MM.1S (cell line): ENCODE measurements at regions not wholly inside any gene's neighbourhood (a gene's known extent, or its start where the extent isn't known, plus 50 kb on each side); places are given as distances from the start of the nearest gene placed in this dataset.

Experiments used
- DNase-seq: peaks from one replicate; pipeline ENCODE4 v3.0.0-alpha.2; 2015
- H2AFZ ChIP-seq: fragments of 300-600 bp; sonication (generic); 2 replicates; pipeline ENCODE4 v1.6.0; 2016; ENCODE audit warnings: antibody characterized with exemption, low read length
- H3F3A ChIP-seq: fragments of 300-600 bp; sonication (generic); 2 replicates; pipeline ENCODE4 v1.6.1; 2016; ENCODE audit warnings: mild to moderate bottlenecking, antibody characterized with exemption, low read length, moderate library complexity, mixed read lengths; ENCODE audit not compliant: insufficient read depth
- H3K27ac ChIP-seq: fragments of 300-600 bp; sonication (generic); 2 replicates; pipeline ENCODE4 v1.5.1; 2016; ENCODE audit warnings: mild to moderate bottlenecking, low read length
- H3K27me3 ChIP-seq: fragments of 300-600 bp; sonication (generic); replicated peaks from 2 replicates; pipeline ENCODE4 v1.6.0; 2016; ENCODE audit warnings: low read length; ENCODE audit not compliant: insufficient read depth
- H3K36me3 ChIP-seq: fragments of 300-600 bp; sonication (generic); replicated peaks from 2 replicates; pipeline ENCODE4 v1.6.1; 2016; ENCODE audit warnings: mild to moderate bottlenecking, low read length, mixed read lengths; ENCODE audit not compliant: insufficient read depth
- H3K4me1 ChIP-seq: fragments of 300-600 bp; sonication (generic); 2 replicates; pipeline ENCODE4 v1.6.1; 2016; ENCODE audit warnings: low read length, mixed read lengths
- H3K4me2 ChIP-seq: fragments of 300-600 bp; sonication (generic); 2 replicates; pipeline ENCODE4 v1.6.0; 2016; ENCODE audit warnings: low read depth, low read length
- H3K4me3 ChIP-seq: fragments of 300-600 bp; sonication (generic); 2 replicates; pipeline ENCODE4 v1.5.1; 2016; ENCODE audit warnings: low read length, mixed read lengths
- H3K79me2 ChIP-seq: fragments of 300-600 bp; sonication (generic); 2 replicates; pipeline ENCODE4 v1.6.1; 2016; ENCODE audit warnings: mixed run types, low read length, mixed read lengths
- H3K9ac ChIP-seq: fragments of 300-600 bp; sonication (generic); 2 replicates; pipeline ENCODE4 v1.6.1; 2016; ENCODE audit warnings: low read length, mixed read lengths
- H3K9me2 ChIP-seq: fragments of 300-600 bp; sonication (generic); replicated peaks from 2 replicates; pipeline ENCODE4 v1.6.1; 2016; ENCODE audit warnings: mild to moderate bottlenecking, low read length, mixed read lengths; ENCODE audit not compliant: insufficient read depth
- H3K9me3 ChIP-seq: fragments of 300-600 bp; sonication (generic); replicated peaks from 2 replicates; pipeline ENCODE4 v1.6.1; 2016; ENCODE audit warnings: mild to moderate bottlenecking, low read length, mixed read lengths; ENCODE audit not compliant: insufficient read depth
- H4K20me1 ChIP-seq: fragments of 300-600 bp; sonication (generic); 2 replicates; pipeline ENCODE4 v1.6.1; 2016; ENCODE audit warnings: mild to moderate bottlenecking, low read length, moderate library complexity, mixed read lengths; ENCODE audit not compliant: insufficient read depth
- EZH2 ChIP-seq: fragments of 300-600 bp; sonication (generic); optimal IDR thresholded peaks from 2 replicates; pipeline ENCODE3; 2017; ENCODE audit warnings: low read depth, mild to moderate bottlenecking, antibody characterized with exemption, low read length, mixed read lengths
- EZH2phosphoT487 ChIP-seq: fragments of 300-600 bp; sonication (generic); IDR thresholded peaks from 2 replicates; pipeline ENCODE4 v1.6.1; 2018; ENCODE audit warnings: antibody characterized with exemption, low read length
- TF ChIP-seq, protein P1 (sequence below): fragments of 300-600 bp; sonication (generic); IDR thresholded peaks from 2 replicates; pipeline ENCODE4 v1.5.1; 2016; ENCODE audit warnings: antibody characterized with exemption, low read length, mixed read lengths

DNA sequence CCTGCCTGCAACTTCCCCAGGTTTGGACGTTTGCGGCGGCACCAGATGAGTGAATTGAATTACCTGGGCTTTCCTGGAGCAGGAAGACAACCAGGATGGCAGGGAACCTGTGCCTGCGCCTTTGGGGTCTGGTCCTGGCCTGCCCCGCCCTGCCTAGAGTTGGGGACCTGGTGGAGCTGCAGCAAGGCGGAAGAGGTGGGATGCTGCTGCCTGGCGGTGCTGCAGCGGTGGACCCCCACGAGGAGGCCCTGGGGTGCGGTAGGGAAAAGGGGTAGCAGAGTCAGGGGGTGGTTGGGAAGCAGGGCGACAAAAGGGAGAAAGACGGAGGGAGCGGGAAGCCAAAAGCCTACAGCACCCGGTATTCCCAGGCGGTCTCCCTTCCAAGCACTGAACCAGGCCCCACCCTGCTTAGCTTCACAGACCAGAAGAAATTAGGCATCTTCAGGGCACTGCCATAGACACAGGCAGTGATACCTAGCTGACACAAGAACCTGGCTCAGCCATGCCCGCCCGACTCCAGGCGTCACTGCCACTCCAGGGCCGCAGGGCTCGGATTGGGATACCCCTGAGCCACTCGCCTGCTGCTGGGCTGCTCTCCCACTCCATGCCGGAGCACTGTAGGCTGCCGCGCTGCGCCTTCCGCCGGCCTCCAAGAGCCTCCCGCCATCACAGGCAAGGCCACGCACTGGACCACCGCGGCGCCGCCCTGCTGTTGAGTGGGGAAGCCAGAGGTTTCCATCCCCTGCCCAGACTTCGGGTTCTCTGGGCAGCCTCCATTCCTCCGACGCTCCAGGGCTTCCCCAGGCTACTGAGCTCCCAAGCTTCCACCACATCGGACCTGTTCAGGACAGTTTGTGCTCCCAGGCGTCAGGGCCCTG, 155.2 kb upstream of the ALG10B start:
- H3K79me2 ChIP-seq = no peaks in the 10 kb centered on the region
- H3K4me1 ChIP-seq = no peaks in the 10 kb centered on the region
- no peak overlapping the region for H3K9ac ChIP-seq
- no peak overlapping the region for H2AFZ ChIP-seq
- no peaks in the 10 kb centered on the region for H3K9me3 ChIP-seq
- no peaks in the 10 kb centered on the region for H3K27me3 ChIP-seq
- no peak overlapping the region for H3K4me3 ChIP-seq
- no peaks in the 10 kb centered on the region for H3F3A ChIP-seq
- no peak for DNase-seq
- TF ChIP-seq EZH2phosphoT487 (no peak), EZH2 (no peak)
- TF ChIP-seq, protein P1, sequence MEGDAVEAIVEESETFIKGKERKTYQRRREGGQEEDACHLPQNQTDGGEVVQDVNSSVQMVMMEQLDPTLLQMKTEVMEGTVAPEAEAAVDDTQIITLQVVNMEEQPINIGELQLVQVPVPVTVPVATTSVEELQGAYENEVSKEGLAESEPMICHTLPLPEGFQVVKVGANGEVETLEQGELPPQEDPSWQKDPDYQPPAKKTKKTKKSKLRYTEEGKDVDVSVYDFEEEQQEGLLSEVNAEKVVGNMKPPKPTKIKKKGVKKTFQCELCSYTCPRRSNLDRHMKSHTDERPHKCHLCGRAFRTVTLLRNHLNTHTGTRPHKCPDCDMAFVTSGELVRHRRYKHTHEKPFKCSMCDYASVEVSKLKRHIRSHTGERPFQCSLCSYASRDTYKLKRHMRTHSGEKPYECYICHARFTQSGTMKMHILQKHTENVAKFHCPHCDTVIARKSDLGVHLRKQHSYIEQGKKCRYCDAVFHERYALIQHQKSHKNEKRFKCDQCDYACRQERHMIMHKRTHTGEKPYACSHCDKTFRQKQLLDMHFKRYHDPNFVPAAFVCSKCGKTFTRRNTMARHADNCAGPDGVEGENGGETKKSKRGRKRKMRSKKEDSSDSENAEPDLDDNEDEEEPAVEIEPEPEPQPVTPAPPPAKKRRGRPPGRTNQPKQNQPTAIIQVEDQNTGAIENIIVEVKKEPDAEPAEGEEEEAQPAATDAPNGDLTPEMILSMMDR = no peak
- H3K9me2 ChIP-seq = no peaks in the 10 kb centered on the region
- H3K4me2 ChIP-seq = no peak overlapping the region
- no peaks in the 10 kb centered on the region for H4K20me1 ChIP-seq
- no peak overlapping the region for H3K27ac ChIP-seq
- H3K36me3 ChIP-seq = no peaks in the 10 kb centered on the region

DNA sequence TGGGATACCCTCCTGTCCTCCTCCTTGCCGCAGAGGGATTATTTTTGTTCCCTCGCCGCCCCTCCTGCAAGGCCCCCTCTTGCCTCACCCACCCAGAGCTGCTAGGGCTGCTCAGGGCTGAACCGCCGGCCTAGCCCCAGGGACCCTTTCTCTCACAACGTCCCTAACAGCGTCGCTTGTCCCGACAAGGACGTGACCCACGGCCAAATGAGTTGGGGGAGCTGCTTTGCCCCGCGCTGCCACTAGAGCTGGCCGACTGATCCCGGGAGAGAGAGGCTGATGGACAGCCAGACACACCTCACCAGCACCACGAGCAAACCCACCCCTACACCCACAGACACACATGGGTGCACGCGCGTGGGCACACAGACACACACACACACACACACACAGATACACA, 154.6 kb upstream of the ALG10B start:
- H3K4me2 ChIP-seq = no peak overlapping the region
- no peaks in the 10 kb centered on the region for H3K79me2 ChIP-seq
- no peak overlapping the region for H3K4me3 ChIP-seq
- H2AFZ ChIP-seq = no peak overlapping the region
- no peaks in the 10 kb centered on the region for H3F3A ChIP-seq
- no peaks in the 10 kb centered on the region for H3K27me3 ChIP-seq
- no peak overlapping the region for H3K27ac ChIP-seq
- DNase-seq = no peak
- no peaks in the 10 kb centered on the region for H3K9me3 ChIP-seq
- no peak overlapping the region for H3K9ac ChIP-seq
- TF ChIP-seq, protein P1 = no peak
- TF ChIP-seq EZH2 (no peak), EZH2phosphoT487 (no peak)
- H3K4me1 ChIP-seq = no peaks in the 10 kb centered on the region
- no peaks in the 10 kb centered on the region for H3K36me3 ChIP-seq
- H3K9me2 ChIP-seq = no peaks in the 10 kb centered on the region
- H4K20me1 ChIP-seq = no peaks in the 10 kb centered on the region

DNA sequence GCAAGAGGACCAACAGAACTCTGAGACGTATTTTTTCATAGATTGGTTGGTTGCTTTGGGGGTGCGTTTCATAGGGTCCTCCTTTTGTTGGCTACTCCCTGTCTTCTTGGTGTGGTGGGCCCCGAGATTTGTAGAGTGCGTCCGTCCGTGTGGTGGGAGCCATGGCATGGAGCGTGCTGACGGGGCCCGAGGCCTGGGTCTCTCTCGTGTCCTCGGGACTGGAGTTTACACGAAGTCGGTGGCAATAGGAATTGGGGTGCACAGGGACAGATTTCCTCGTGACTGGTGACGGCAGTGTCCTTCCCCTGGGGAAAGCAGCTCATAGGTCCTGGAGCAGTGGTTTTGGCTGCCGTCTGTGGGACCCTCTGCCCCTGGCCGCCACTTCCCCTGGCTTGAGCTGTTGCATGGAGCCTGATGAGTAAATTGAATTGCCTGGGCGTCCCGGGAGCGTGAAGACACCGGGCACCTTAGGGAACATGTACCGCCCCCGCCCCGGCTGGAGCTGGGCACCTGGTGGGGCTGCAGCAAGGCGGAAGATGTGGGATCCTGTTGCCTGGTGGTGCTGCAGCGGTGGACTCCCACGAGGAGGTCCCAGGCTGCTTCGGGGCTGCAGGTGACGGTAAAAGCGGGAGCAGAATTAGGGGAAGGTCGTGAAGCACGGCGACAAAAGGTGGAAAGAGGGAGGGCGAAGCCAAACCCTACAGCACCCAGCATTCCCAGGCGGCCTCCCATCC, 153.7 kb upstream of the ALG10B start:
- no peaks in the 10 kb centered on the region for H4K20me1 ChIP-seq
- H3K9me2 ChIP-seq = no peaks in the 10 kb centered on the region
- no peaks in the 10 kb centered on the region for H3K4me1 ChIP-seq
- no peaks in the 10 kb centered on the region for H3K36me3 ChIP-seq
- no peak for TF ChIP-seq EZH2
- no peak overlapping the region for H3K4me2 ChIP-seq
- no peaks in the 10 kb centered on the region for H3K27me3 ChIP-seq
- DNase-seq = no peak
- no peaks in the 10 kb centered on the region for H3K79me2 ChIP-seq
- H2AFZ ChIP-seq = no peak overlapping the region
- no peak overlapping the region for H3K4me3 ChIP-seq
- no peak overlapping the region for H3K9ac ChIP-seq
- H3K9me3 ChIP-seq = no peaks in the 10 kb centered on the region
- H3K27ac ChIP-seq = no peak overlapping the region
- H3F3A ChIP-seq = no peaks in the 10 kb centered on the region
